D341Med (cell line): ENCODE measurements at regions not wholly inside any gene's neighbourhood (a gene's known extent, or its start where the extent isn't known, plus 50 kb on each side); places are given as distances from the start of the nearest gene placed in this dataset.

ENCODE experiments used
- DNase-seq: peaks from one replicate; pipeline ENCODE4 v3.0.0; 2012; ENCODE audit warnings: low spot score

DNA sequence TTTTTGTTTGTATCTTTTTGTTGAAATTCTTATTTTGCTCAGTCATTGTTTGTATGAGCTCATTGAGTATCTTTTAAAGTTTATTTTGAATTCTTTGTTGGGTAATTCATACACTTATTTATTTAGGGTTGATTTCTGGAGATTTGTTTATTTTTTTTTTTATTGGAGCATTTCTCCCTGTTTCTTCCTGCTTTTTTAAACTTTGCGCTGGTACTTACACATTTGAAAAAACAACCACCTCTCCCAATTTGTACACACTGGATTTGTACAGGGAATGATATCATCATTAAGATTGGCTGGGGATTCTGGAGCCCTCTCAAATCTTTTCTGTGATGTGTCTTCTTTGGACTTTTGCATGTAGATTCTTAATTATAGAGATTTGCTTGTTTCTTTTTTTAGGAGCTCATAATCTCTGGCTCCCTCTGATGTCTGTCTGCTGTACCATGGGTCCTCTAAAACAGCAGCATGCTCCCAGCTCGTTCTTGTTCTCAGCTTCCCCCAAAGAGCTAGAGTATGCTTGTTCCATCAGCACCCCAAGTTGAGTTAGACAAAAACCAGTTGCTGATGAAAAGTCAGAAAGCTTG lies 310.7 kb downstream of the DUSP10 start:
- no peak for DNase-seq

DNA sequence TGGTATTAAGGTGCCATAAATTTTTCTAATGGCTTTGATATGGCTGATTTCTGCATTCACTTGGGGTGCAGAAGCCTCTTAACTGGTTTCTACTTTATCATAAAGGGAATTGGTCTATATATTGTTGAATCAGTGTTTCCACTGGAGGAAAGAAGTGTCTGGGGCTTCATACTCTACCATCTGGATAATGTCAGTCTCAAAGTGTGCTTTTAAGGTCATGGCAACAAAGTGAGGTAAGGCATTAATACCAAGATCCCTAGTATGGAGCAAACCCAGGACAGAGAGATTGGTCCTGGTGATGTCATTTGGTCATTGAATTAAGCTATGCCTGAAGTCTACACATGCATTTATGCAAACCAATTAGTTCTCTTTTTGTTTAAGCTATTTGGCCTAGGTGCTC lies 309.9 kb downstream of the DUSP10 start:
- DNase-seq, result no peak

DNA sequence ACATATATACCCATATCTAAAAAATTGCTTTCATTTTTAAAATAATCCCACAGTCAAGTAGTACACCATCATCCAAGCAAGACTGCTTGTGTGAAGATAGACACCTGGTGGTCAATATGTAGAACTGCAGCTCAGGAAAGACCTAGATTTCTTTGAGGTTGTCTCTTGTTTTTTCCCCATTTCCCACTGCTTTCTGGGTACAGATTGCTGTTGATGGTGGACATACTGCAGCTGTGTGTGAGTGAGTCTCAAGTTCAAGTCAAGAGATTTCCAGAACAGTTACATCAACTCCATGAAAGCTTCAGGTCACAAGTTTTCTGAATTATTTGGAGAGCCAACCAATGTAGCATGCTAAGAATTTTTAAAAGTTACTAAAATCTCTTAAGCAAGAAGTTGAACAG lies 306.4 kb downstream of the DUSP10 start:
- DNase-seq, result peak; percentile 55

DNA sequence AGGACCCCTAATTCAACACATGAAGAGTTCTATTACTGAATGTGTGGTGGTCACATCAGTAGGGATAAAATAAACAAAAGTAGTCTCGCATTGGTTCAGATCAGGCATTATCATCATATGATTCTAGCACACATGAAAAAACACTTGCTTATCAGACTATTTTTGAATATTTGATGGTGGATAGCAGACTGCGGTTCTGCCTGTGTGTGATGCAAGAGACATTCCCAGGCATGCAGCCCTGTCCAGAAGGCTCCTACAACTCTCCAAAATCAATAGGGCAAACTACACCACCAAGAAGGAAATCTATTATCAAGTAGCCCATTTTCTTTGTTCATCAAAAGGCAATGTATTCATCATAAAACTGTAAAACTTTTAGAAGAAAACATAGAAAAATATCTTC lies 304.7 kb downstream of the DUSP10 start:
- no peak for DNase-seq

DNA sequence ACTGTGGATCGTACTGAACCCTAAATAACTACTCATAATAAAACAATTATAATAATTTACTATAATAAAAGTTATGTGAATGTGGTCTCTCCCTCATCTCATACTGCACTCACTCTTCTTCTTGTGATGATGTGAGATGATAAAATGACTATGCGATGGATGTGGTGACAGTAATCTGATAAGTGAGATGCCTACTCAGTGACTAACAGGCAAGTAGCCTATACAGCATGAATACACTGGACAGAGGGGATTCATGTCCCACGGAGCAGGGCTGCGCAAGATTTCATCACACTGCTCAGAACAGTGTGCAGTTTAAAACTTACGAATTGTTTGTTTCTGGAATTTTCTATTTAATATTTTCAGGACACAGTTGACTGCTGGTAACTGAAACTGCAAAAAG lies 304.0 kb downstream of the DUSP10 start:
- no peak for DNase-seq

DNA sequence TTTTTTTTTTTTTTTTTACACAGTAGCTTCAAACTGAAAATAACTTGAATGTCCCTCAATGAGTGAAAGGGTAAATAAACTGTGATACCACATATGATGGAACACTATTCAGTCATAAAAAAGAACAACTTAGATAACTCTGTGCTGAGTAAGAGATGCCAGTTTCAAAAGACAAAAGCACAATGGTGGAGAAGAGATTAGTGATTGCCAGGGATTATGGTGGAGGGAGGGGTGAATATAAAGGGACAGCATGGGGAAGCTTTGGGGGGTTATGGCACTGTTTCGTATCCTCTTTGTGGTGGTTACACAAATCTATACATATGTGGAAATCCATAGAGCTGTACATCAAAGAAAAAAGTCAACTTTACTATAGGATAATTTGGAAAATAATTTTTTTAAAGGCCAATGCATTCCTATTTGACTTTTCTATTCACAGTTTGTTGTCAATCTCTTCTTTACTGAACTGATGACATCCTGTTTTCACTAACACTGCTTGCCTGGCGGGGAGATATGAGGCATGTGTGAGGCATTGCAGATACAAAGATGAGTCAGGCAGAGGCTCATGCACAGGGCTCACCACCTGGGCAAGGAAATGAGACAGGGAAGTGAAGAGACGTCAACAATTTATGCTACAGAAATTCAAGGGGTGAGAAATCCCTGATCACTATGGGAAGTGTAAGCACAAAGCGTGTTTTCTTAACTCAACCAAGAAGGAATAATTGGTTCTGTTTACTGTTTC lies 302.7 kb downstream of the DUSP10 start:
- DNase-seq, result no peak

DNA sequence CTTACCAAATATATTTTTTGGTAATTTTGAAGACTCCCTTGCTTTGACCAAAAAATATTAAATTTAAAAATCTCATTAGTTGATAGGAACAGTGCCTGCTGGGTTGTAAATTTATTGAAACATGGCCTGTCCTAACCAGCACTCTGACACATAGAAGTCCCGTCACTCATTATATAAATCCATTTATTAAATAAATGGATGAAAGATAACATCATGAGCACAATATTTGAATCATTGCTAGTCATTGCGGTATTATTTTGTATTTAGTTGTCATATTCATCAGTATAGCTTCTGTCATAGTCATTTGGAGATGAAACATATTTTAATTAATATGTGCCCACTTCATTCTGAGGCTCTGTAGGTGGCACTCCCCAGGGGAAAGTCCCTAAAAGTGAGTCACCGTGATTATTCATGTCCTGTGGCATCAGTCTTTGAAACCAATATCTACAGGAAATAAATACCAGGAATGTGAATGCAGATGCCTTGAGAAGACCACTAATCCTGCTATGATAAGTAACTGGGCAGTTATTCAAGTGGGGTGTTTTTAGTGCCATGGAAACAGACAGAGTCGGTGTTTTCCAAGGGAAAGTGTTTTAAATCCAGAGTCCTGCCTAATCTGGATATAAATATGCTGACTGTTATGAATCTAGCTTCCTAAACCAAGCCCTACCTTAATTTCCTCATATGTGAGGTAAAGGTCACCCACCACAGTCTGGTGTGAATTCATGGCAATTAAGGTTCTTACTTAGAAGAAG lies 302.0 kb downstream of the DUSP10 start:
- no peak for DNase-seq

DNA sequence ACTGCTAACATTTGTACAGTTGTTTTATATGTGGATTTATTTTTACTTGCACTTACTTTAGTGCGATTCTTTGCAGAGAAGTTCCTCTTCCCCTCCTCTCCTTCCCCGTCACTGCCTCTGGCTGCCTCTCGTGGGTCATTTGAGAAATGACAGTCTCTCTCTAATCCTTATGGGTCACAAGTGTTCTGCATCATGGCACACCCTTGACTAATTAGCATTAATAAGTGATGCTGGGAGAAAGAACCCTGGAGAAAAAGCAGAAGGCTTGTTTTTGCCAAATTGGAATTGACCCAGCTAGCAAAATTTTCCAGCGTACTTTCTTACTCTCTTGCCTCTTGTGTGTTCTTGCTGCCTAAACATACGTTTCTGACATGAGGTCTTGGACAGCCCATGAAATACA lies 301.2 kb downstream of the DUSP10 start:
- no peak for DNase-seq

DNA sequence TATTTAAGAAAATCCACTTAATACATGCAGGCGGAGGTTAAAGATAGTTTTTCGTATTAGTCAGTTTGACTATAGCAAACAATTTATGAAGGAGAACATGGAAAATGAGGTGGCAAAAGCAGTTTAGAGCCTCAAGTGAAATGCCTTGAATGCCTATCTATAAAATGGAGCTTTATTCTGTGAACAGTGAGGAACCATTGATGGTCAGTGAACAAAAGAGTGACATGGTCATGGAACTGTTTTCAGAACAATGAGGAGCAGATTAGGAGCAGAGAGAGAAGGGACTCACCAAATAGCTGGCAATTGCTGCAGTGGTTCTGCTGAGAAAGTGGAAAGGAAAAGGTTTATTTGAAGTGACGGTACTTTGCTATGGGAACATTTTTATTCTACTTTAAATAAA lies 299.8 kb downstream of the DUSP10 start:
- no peak for DNase-seq

DNA sequence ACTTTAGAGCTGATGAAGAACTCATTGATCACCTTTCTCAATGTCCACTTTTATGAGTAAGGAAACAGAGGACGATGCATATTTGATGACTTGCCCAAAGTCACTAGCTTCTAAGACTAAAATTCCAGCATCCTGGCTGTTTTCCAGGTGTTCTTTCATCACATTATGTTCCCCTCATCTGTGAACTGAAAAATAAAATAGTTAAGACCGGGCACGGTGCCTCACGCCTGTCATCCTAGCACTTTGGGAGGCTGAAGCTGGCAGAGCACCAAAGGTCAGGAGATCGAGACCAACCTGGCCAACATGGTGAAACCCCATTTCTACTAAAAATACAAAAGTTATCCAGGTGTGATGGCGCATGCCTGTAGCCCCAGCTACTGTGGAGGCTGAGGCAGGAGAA lies 297.5 kb downstream of the DUSP10 start:
- no peak for DNase-seq

DNA sequence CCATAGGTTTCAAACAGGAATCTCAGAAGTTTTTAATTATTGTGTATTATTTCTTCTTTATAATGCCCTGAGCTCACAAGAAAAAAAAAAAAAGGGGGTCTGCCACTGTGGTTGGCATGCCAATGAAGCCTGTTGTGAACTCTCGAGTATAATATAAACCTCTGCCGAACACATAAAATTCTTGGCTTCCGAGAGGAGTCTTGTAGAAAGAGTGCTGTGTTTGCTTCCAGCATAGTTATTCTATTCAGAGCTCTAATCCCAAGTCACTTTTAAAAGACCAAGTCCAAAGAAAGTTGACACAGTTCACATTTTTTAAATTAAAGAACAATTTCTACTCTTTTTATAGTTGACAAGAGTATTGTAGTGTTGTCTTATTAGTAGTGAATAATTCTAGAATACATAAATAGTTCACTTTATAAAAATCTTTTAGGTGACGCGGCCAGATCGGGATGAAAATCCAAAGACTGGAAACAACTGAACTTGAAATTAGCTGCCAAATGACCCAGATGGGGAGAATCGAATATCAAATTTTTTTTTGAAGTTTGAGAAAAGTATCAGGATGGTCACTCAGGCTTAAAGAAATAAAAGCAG lies 293.2 kb downstream of the DUSP10 start:
- no peak for DNase-seq

DNA sequence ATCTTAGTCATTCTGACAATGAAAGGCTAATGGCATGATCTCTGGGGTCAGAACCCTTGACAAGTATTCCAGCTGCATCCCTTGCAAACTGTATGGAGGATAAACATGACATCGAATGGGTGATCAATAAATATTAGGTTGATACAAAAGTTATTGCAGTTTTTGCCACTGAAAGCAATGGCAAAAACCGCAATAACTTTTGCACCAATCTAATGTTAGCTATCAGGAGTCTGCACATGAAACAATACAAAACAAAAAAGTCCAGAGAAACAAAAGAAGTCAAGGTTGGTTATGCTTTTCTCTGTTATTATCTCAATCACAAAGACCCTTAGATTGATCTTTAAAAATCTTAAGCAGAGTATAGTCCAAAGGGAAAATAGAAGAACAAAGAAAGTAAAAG lies 292.7 kb downstream of the DUSP10 start:
- DNase-seq, result no peak

DNA sequence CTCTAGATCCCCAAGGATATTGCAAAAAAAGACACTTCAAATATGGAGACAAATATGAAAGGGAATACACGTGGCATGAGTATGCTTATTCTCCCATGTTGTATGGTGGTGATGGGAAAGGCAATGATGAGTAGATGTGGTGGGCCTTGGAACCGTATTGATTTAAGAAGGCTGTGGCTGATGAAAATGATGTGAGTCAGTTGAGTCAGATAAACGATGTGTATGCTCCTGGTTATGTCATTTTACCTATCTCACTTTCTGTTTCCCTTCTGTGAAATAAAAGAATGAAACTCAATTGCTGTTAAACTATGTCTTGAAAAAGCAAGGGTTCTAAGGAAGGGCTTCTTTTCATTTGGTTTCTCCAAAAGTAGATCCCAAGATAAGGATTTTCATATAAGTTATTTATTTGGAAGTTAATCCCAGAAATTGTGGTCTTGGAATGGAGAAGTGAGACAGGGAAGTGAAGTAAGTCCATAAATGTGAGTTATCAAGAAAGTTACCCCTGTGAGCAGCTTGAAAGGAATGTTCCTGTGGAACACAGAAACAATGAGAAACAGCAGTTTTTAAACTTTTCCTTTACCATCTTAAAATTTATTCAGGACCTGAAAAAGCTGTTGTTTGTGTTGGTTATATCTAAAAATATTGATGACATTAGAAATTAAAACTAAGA lies 292.0 kb downstream of the DUSP10 start:
- no peak for DNase-seq

DNA sequence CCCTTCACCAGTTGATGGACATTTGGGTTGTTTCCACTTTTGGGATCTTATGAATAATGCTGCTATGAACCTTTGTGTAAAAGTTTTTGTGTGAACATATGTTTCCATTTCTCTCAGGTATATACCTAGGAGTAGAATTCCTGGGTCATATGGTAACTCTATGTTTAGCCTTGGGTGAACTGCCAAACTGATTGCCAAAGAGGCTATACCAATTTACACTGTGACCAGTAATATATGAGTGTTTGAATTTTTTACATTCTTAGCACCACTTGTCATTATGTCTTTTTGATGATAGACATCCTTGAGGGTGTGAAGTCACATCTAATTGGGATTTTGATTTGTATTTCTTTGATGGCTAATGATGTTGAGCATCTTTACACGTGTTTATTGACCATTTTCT lies 290.1 kb downstream of the DUSP10 start:
- DNase-seq, result no peak

DNA sequence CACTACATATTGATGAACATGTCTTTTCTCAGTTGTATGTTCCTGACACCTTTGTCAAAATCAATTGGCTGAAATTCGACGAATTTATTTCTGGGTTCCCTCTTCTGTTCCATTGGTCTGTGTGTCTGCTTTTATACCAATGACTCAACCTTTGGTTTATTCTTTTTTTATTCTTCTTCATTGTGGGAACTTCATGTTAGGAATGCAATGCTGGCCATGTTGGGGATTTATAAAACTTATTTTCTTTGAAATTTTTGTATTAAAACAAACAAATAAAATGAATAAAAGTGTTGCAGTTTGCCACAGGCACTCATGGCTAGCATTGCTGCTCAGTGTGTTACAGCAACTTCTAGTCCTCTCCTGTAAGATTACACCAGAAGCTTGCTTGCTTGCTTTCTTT lies 287.8 kb downstream of the DUSP10 start:
- no peak for DNase-seq

DNA sequence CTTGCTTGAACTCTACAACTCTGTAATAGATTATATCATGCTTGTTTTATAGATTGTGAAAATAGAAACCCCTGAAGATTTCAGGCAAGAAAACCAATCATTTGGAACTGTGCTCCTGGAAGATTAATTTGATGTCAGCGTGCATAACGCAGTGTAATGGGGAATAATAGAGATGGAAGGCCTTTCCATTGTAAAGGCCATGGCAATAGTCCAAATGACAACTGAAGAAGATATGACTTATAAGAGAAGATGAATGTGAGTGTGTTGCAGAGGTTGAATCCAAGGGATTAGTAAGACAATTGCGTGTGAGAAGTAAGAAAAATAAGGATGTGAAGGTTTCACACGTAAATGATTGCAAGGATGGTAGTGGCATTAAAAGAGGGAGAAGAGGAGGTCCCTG lies 285.0 kb downstream of the DUSP10 start:
- no peak for DNase-seq

DNA sequence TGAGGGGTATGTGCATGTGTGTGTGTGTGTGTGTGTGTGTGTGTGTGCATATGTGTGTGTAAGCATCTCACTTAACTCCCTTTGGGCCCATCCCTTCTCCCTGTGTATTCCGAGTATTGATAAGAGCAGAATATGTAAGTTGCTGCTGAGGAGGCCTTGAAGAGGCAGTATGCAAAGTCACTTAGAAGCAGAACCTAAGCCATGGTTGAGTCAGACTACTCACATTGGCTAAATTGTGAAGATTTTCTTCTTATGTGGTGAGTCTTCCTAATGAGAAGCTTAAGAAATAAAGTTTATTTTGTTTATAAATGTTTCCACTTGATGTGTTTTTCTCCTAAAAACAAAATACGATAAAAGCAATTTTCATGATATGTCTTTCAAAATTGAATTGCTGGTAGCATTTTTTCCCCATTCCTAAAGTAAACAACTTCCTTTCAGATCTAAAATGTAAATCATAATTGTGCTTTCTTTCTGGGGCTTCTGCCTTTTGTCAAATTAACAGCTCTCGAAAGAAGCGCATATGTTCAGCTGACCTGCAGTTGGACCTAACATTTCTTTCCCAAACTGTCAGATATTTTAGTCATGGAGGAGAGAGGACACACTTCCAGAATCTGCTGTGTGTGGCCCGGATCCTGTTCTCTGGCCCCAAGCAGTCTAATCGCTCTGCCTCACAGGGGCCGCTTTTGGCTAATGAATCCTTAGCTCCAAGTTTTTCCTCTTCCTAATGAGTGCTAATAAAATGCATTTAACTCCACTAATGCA lies 284.0 kb downstream of the DUSP10 start:
- no peak for DNase-seq

DNA sequence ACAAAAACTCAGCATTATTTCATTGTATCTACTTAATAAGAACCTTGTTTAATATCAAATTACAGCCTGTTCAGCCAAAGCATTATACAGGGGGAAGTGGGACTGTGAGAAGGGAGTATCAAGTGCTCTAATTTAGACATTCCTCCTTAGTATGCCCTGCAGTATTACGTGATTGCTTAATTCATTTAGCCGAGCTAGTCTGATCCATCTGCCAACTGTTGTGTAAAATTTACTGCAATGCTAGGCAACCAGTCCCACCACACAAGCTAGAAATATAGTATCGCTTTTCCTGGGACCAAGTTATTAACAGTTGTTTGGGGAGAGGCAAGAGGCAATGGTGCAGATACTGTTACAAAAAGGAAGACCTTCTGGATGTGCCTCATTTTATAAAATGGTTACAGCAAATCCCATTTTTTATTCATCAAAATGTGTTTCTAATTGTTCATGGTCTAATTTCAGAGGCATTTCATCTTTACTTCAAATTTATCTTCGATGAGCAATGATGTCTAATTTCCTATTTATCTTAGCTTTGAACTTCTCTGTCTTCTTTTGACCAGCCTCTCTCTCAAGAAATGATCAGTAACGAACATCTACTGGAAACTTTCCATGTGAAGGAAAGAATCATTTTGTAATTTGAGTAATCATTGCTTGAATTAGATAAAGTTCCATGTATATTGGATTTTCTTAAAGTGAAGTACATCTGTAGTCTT lies 283.3 kb downstream of the DUSP10 start:
- no peak for DNase-seq

DNA sequence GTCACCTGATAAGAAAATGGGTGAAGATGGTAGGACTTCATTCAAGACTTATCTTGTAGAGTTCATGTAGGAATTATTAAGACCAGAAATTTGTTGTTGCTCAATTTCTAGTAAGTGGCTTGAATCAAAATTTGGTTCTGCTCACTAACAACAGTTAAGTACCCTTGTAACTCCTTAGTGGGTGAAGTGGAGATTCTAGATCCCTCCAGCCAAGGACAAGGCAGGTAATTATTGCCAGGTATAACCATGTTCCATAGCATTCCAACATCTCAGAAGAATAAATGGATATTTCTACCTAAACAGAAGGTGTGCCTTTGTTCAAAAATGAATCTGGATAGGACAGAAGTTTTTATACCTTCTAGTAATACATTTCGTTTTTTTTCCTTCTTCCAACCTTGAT lies 282.3 kb downstream of the DUSP10 start:
- no peak for DNase-seq

DNA sequence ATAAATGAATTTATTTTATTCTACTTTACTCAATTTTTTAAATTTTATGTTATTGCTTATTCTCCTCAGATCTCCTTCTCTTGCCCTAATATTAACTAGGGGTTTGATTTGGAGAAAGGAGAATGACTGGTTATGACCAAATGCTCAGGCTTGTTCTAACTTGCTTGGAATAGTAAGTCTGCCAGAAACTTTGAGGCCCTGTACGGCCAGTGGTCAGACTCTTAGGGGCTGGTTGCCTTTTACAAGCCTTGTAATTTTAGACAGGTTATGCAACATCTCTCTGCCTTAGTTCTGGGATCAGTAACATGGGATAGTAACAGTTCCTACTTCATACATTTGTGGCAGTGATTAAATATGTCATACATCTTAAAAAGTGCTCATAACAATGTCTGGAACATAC lies 279.5 kb downstream of the DUSP10 start:
- DNase-seq, result no peak

DNA sequence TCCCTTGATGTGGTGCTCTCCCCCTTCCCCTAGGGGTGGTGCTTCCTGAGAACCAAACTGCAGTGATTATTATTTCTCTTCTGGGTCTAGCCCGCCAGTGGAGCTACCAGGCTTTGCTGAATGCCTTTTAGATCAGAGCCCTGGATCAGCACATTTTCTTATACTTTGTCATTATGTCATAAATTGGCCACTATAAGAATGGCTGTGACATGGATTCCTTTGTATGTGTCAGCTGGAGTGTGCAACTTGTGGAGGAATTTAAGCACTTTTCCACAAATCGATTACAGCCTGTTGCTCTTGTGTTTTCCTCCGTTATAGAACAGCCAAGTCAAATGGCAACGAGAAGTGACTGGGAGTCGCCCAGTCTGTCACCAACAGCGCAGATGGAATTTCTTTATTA lies 273.3 kb downstream of the DUSP10 start:
- DNase-seq, result no peak
